Stomach (tissue), 8 donors: ENCODE measurements at regions not wholly inside any gene's neighbourhood (a gene's known extent, or its start where the extent isn't known, plus 50 kb on each side); places are given as distances from the start of the nearest gene placed in this dataset.

Experiments used
- DNase-seq, 2 donors: peaks; one replicate each; pipeline versions ENCODE4 v3.0.0 to v3.0.0-alpha.2; 2013 to 2019
- H3K27ac ChIP-seq, 5 donors: fragments of 200-600 bp in 4 of 5; sonication (generic) in 4 of 5; one replicate each; pipeline ENCODE4 v1.5.1; 2013 to 2019; ENCODE audit warnings: mild to moderate bottlenecking in 1 of 5, moderate library complexity in 1 of 5
- H3K27me3 ChIP-seq, 3 donors: fragments of 200-600 bp; sonication (generic); one replicate each; pipeline ENCODE4 v1.5.1; 2017 to 2019; ENCODE audit warnings: mixed run types in 1 of 3
- H3K36me3 ChIP-seq, 4 donors: fragments of 200-600 bp; sonication (generic); 1 replicate in 3 of 4; 2 replicates in 1 of 4; pipeline ENCODE4 v1.5.1; 2016 to 2019
- H3K4me1 ChIP-seq, 4 donors: fragments of 200-600 bp; sonication (generic); one replicate each; pipeline ENCODE4 v1.5.1; 2016 to 2019
- H3K4me3 ChIP-seq, 4 donors: fragments of 200-600 bp; sonication (generic) in 3 of 4; one replicate each; pipeline ENCODE4 v1.5.1; 2016 to 2019; ENCODE audit warnings: mild to moderate bottlenecking in 1 of 4
- H3K9me3 ChIP-seq, 4 donors: fragments of 200-600 bp; sonication (generic); one replicate each; pipeline ENCODE4 v1.5.1; 2016 to 2019
- EP300 ChIP-seq: sonication (generic); formaldehyde crosslinking; IDR thresholded peaks from one replicate; pipeline ENCODE4 v1.6.1; 2017; ENCODE audit warnings: antibody characterized with exemption
- POLR2A ChIP-seq, 4 donors: fragments of 450-650 bp; IDR thresholded peaks; one replicate each; pipeline ENCODE4 v1.6.1; 2016; ENCODE audit warnings: antibody characterized with exemption in 4 of 4, control low read depth in 2 of 4, mild to moderate bottlenecking in 1 of 4, moderate library complexity in 1 of 4
- POLR2AphosphoS5 ChIP-seq, 3 donors: sonication (generic); formaldehyde crosslinking; IDR thresholded peaks; one replicate each; pipeline ENCODE4 v1.6.1; 2016; ENCODE audit warnings: antibody characterized with exemption in 3 of 3
- WGBS, 5 donors: extraction: QIAGEN DNeasy Blood & Tissue Kit in 3 of 5; methylation state at CpG; one replicate each; pipeline versions ENCODE4 v1.1.5 to v1.1.7; 2013 to 2018; 5-methylcytosine and 5-hydroxymethylcytosine counted together
- intact Hi-C: fragments of 100-400 bp; cut with DNase I; formaldehyde crosslinking; loops from one replicate; pipeline ENCODE4 v1.15.1; 2023; ENCODE audit warnings: low total_unique reads
- TF ChIP-seq, protein P1 (sequence below), 7 experiments: fragments of 450-650 bp in 4 of 7; fragments of 200-600 bp in 3 of 7; sonication (generic) in 3 of 7; IDR thresholded peaks; one replicate each; pipeline ENCODE4 v1.5.1; 2016 to 2019; ENCODE audit warnings: antibody characterized with exemption in 7 of 7, control low read depth in 2 of 7, mild to moderate bottlenecking in 1 of 7
- donor health status: healthy with polysubstance abuse.
- donor health status: Bipolar disorder and iron deficiency.
- donor health status: healthy.

DNA sequence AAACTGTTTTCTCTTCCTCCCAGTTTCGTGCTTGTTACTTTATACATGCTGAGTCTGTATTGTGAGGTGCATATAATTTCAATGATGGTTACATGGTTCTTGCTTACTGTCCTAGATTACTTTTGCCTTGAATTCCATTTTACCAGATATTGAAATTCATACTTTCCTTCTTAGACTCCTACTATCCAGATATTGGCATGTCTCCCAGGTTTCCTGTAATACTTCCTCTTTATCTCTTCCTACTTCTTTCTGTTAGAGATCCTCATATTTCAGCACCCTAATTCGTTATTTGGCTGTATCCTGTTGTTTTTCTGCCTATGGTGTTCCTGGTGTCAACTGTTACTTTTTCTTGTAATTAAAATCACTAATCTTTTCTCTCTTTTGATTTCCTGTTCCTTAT, 522.1 kb downstream of the CCDC171 start:
- H3K27ac ChIP-seq = no peak overlapping the region
- no peak overlapping the region for H3K4me3 ChIP-seq
- no peaks in the 10 kb centered on the region for H3K36me3 ChIP-seq
- H3K27me3 ChIP-seq = no peaks in the 10 kb centered on the region
- DNase-seq = peak in 1 of 2 donors; percentile 70
- TF ChIP-seq, protein P1, sequence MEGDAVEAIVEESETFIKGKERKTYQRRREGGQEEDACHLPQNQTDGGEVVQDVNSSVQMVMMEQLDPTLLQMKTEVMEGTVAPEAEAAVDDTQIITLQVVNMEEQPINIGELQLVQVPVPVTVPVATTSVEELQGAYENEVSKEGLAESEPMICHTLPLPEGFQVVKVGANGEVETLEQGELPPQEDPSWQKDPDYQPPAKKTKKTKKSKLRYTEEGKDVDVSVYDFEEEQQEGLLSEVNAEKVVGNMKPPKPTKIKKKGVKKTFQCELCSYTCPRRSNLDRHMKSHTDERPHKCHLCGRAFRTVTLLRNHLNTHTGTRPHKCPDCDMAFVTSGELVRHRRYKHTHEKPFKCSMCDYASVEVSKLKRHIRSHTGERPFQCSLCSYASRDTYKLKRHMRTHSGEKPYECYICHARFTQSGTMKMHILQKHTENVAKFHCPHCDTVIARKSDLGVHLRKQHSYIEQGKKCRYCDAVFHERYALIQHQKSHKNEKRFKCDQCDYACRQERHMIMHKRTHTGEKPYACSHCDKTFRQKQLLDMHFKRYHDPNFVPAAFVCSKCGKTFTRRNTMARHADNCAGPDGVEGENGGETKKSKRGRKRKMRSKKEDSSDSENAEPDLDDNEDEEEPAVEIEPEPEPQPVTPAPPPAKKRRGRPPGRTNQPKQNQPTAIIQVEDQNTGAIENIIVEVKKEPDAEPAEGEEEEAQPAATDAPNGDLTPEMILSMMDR (IDR thresholded peaks at IDR 0.05) = no peak
- TF ChIP-seq POLR2AphosphoS5 (IDR thresholded peaks at IDR 0.05) = no peak
- TF ChIP-seq EP300 = no peak
- no peak for TF ChIP-seq POLR2A (IDR thresholded peaks at IDR 0.05)
- 41 to 57% (median 51%) methylated on average over 2 of the region's 2 CpGs for WGBS, 5 donors
- peaks cover 0 to 8% (median 0%) of the 10 kb centered on the region in 4 donors for H3K9me3 ChIP-seq
- intact Hi-C loops = no loop called here
- no peaks in the 10 kb centered on the region for H3K4me1 ChIP-seq

DNA sequence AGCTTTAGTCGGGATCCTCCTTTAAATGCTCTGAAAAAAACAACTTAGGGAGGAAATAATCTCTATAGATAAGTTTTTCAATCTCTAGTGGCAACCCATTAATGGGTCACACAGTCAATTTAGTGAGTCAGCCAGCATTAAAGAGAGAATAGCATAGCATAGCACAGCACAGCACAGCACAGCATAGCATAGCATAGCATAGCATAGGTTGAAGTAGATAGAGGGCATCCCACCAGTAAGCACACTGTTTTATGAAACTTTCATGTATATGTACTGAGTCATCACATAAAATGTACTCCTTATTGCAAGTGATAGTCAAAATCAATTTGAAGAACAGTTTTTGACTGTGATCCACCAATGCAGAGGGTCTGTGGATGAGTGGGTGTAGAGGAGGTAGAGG, 522.9 kb downstream of the CCDC171 start:
- H3K27ac ChIP-seq = no peak overlapping the region
- WGBS, 5 donors = 54 to 82% (median 76%) methylated on average over 1 of the region's 1 CpG
- intact Hi-C loops = no loop called here
- H3K4me1 ChIP-seq = no peaks in the 10 kb centered on the region
- no peak for DNase-seq
- no peaks in the 10 kb centered on the region for H3K36me3 ChIP-seq
- peaks cover 0 to 8% (median 0%) of the 10 kb centered on the region in 4 donors for H3K9me3 ChIP-seq
- no peak overlapping the region for H3K4me3 ChIP-seq
- no peak for TF ChIP-seq POLR2A (IDR thresholded peaks at IDR 0.05)
- TF ChIP-seq, protein P1 (IDR thresholded peaks at IDR 0.05) = no peak
- TF ChIP-seq POLR2AphosphoS5 (IDR thresholded peaks at IDR 0.05) = no peak
- no peak for TF ChIP-seq EP300
- H3K27me3 ChIP-seq = no peaks in the 10 kb centered on the region

GRCh38 chr9:16076511-16076910, 523.7 kb downstream of the CCDC171 start:
- 88 to 91% (median 89%) methylated on average over 7 of the region's 7 CpGs for whole genome bisulfite sequencing, 5 donors
- H3K4me1 ChIP-seq = no peaks in the 10 kb centered on the region
- H3K27me3 ChIP-seq = no peaks in the 10 kb centered on the region
- intact Hi-C loops = no loop called here
- peaks cover 0 to 8% (median 0%) of the 10 kb centered on the region in 4 donors for H3K9me3 ChIP-seq
- DNase-seq = no peak
- no peak for TF ChIP-seq POLR2AphosphoS5 (IDR thresholded peaks at IDR 0.05)
- TF ChIP-seq, protein P1 (IDR thresholded peaks at IDR 0.05) = no peak
- TF ChIP-seq EP300 = no peak
- TF ChIP-seq POLR2A (IDR thresholded peaks at IDR 0.05) = no peak
- H3K4me3 ChIP-seq = no peak overlapping the region
- H3K27ac ChIP-seq = no peak overlapping the region
- H3K36me3 ChIP-seq = no peaks in the 10 kb centered on the region

- H3K36me3 ChIP-seq = no peaks in the 10 kb centered on the region
- intact Hi-C loops = no loop called here
- no peak for DNase-seq
- no peak overlapping the region for H3K27ac ChIP-seq
- no peak overlapping the region for H3K4me3 ChIP-seq
- 82 to 92% (median 88%) methylated on average over 1 of the region's 1 CpG for WGBS, 5 donors
- H3K4me1 ChIP-seq = no peaks in the 10 kb centered on the region
- H3K9me3 ChIP-seq = peaks cover 0 to 10% (median 1%) of the 10 kb centered on the region in 4 donors
- TF ChIP-seq, protein P1 (IDR thresholded peaks at IDR 0.05) = no peak
- TF ChIP-seq POLR2A (IDR thresholded peaks at IDR 0.05) = no peak
- TF ChIP-seq POLR2AphosphoS5 (IDR thresholded peaks at IDR 0.05) = no peak
- no peak for TF ChIP-seq EP300
- H3K27me3 ChIP-seq = no peaks in the 10 kb centered on the region
These were observed 530.0 kb downstream of the CCDC171 start for GRCh38 chr9:16082796-16083195.
